HG02763 (cell line): ENCODE measurements at regions not wholly inside any gene's neighbourhood (a gene's known extent, or its start where the extent isn't known, plus 50 kb on each side); places are given as distances from the start of the nearest gene placed in this dataset.

ENCODE experiments used
- ATAC-seq: cut with Tn5 transposase; IDR thresholded peaks from one replicate; pipeline ENCODE4 v1.9.1; 2021; ENCODE audit warnings: mild to moderate bottlenecking, moderate library complexity; ENCODE audit not compliant: unreplicated experiment

GRCh38 chr5:68406767-68407241, 191.2 kb downstream of the PIK3R1 start:
- peak; percentile 79 for ATAC-seq

DNA sequence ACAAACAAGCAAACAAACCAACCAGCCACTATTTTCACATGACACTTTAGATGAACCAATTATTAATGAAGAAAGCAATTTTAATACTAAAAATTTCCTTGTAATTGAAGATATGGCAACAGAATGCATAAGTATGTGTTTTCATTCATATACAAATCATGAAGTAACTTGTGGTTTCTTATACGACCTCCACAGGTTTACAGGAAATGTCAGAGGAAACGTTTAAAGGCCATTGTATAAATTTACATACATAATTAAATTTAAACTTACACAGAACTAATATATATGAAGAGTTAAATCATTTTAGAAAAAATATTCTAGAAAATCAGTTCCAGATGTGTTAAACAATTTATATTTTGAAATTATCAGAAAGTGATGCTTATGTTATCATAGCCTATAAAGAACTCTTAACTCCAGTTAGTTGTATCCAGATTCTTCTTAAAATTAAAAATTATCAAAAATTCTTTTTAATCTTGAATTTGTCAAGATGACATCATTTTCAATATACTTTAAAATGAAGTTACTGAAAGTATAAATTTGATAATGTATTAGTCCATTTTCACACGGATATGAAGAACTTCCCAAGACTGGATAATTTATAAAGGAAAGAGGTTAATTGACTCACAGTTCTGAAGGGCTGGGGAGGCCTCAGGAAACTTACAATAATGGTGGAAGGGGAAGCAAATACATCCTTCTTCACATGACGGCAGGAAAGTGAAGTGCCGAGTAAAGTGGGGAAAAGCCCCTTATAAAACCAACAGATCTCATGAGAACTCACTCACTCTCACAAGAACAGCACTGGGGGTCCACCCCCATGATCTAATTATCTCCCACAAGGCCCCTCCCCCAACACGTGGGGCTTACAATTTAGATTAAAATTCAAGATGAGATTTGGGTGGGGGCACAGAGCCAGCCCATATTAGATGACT, 192.0 kb downstream of the PIK3R1 start:
- no peak for ATAC-seq

GRCh38 chr5:68408345-68408871, 192.9 kb downstream of the PIK3R1 start:
- no peak for ATAC-seq

GRCh38 chr5:68409259-68409658, 193.7 kb downstream of the PIK3R1 start:
- ATAC-seq: no peak

DNA sequence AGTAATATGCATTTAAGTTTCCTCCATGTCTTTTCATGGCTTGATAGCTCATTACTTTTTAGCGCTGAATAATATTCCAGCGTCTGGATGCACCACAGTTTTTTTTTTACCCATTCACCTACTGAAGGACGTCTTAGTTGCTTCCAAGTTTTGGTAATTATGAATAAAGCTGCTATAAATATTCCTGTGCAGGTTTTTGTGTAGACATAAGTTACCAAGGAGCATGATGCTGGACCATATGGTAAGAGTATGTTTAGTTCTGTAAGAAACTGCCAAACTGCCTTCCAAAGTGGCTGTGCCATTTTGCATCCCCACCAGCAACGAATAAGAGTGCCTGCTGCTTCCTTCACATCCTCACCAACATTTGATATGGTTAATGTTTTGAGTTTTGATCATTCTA, 195.6 kb downstream of the PIK3R1 start:
- ATAC-seq: no peak

GRCh38 chr5:68415177-68416085, 199.9 kb downstream of the PIK3R1 start:
- ATAC-seq: no peak

- no peak for ATAC-seq
Measured at GRCh38 chr5:68416714-68417113, 201.2 kb downstream of the PIK3R1 start.

DNA sequence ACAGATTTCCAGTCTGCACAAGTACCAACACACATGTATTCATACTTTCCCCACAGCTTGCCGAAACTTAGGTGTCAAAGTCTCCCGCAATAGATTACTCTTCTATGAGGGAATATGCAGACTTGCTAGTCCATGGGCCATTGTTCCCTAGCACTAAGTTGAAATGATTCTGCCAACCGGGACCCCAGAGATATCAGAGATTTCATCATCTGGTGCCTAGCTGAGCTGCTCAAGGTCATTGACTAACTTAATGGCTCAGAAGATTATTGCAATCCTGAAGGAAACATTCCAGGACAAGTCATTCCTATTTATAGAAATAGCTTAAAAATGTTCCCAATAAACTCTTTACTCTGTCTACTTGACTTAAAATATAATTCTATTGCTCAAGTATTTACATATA, 202.6 kb downstream of the PIK3R1 start:
- ATAC-seq: no peak

- ATAC-seq: no peak
Measured at GRCh38 chr5:68418680-68419079, 203.1 kb downstream of the PIK3R1 start.

DNA sequence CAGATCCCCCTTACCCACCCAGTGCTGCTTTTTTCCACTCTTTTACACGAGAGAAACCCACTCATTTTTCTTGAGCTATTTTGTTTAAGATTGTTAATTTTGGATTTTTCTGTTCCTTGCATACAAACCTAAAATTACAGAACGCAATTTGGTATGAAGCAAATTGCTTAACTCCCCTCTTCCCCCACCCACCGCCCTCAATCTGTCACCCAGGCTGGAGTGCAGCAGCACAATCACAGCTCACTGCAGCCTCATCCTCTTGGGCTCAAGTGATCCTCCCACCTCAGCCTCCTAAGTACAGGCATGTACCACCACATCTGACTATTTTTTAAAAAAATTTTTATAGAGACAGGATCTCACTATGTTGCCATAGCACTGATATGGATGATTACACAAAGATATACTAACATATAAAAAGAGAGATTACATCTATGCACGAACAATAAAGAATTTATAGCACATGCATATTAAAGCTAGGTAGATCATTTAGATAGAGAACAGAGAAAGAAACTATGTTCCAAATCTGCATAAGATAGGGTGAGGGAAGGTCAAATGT, 203.6 kb downstream of the PIK3R1 start:
- no peak for ATAC-seq

DNA sequence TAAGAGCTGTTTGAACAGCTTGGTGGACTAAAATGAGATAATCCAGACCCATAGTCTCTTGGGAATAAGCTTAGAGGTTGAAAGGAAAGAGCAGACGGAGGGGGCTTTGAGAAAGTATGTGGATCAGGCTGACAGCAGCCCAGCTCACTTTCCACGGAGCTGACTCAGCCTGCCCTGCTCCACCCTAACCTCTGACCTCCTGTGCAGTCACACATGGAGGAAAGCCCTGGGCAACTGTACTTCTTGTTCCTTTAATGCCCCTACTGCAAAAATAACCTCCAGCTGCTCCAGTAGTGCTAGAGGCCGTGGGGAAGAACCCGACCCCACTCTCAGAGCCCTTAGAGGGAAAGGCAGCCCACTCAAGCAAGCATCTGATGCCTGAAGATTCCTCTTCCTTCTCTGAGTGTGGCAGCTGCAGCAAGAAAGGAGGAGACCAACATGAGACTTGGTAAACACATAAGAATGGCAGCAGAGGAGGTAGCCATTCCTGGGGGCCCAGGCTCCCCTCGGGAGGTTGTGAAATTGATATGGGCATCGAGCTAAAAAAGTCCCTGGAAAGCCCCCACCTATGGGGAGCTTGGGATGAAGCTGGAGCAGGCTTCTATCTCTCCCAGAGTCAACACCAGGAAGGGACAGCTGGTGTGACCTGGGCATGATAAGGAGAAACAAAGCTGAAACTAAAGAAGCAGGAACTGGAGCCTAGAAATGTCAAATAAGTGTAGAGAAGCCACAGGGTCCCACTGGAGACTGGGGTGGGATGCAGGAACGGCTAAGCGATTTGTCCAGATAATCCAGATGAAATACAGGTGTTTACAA, 204.3 kb downstream of the PIK3R1 start:
- ATAC-seq: no peak

DNA sequence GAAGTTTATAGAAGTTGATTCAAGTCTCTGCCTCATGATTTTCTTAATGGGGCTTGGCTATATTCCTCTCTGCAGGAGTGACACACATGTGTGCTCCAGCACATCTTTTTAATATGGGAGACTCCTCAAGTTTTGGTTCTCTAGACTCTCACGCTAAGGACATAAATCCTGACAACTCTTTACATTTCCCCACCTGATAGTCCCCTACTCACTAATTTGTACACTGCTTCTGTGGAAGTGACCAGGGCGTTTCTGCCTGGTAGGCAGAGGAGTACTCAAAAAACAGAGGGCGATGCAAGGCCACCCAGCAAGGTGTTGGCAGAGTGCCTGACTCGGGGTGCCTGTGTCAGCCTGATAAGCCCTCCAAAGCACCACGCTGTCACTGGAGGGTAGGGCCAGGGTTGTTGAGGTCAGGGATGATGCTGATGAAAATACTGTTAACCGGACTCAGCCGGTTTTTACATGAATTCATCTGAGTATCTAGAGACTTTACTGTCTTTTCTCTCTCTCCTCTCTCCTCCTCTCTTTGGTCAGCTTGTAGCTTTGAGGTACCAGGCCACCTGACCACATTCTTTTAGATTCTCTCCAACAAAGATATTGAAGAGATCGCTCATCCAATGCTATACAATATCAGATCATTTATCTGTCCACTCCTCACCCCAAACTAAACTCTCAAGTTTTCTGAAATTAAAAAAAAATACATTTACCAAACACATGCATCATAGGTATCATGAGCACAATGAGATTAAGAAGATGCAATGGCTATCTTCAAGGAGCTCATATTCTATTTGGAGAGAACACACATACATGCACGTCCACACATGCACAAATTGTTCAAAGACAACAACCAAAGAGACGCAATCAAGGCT, 205.2 kb downstream of the PIK3R1 start:
- ATAC-seq: no peak

- no peak for ATAC-seq
Measured at GRCh38 chr5:68421485-68422220, 206.1 kb downstream of the PIK3R1 start.

- ATAC-seq: no peak
Measured at GRCh38 chr5:68423154-68423811, 207.7 kb downstream of the PIK3R1 start.

- peak; percentile 65 for ATAC-seq
Measured at GRCh38 chr5:68424799-68425537, 209.4 kb downstream of the PIK3R1 start.

DNA sequence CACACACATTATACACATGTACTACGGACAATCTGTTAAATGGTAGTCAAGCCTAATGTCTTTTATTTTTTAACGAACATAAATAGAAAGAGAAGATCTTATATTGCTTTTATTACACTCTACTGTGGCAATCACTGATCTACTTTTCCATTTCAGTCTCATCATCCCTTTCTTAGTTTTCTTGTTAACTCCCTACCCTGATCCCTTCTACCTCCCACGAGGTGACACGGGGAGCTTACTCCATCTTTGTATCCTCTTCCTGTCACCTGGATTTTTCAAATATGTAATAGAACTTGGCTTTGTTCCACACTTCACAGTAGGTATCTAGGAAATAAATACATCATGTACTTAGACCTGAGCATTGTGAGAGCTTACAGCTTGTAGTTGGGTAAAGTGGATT, 211.0 kb downstream of the PIK3R1 start:
- ATAC-seq: no peak

DNA sequence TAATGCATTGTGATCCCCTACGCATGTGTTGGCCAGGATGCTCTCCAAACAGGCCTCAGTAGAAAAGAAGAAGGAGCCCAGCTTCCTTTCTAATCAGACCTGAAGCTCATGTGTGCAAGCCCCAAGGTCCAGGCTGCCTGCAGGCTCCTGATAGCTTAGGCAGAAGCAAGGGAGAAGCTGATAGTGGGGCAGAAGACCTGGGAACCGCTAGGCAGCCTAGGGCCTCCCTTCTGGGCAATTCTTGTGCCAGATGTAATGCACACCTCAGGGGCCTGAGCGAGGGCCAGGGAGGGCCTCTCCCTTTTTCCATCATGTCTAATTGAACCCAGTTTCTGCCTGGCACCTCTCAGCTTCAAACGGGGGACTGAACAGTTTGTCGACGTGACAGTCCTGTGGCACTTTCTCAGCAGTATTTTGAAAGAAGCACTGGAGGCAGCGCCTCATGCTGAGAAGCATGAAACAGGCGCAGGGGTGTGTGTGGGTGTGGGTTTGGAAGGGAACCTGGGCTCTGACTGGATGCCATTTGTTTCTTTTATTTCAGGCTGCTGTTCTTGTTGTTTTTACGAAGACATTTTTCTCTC, 212.8 kb downstream of the PIK3R1 start:
- ATAC-seq: no peak
